HCT116 (cell line): ENCODE measurements at regions not wholly inside any gene's neighbourhood (a gene's known extent, or its start where the extent isn't known, plus 50 kb on each side); places are given as distances from the start of the nearest gene placed in this dataset.

Experiments used
- ATAC-seq: fragments of 200-7000 bp; cut with Tn5 transposase; 2 replicates; pipeline ENCODE4 v1.9.1; 2020; ENCODE audit warnings: mild to moderate bottlenecking, moderate library complexity
- BruUV-seq: library from RNA; stranded (reverse); fragments of 400-500 nt; replicated peaks from 2 replicates; lab custom pipeline; 2021; lab: Mats Ljungman, UMichigan
- CTCF ChIA-PET: fragments of 300-600 bp; sonication (Branson Sonifier 250); formaldehyde crosslinking; loops from one replicate; lab custom pipeline; 2021; ENCODE audit warnings: antibody characterized with exemption; lab: Charles Lee
- POLR2A ChIA-PET: fragments of 300-600, 350-600 bp; sonication (Branson Sonifier 250); formaldehyde crosslinking; loops from one replicate; lab custom pipeline; 2021; ENCODE audit warnings: antibody characterized with exemption; lab: Charles Lee
- RAD21 ChIA-PET, 2 experiments: fragments of 300-600 bp; sonication (Branson Sonifier 250); formaldehyde crosslinking; loops; one replicate each; lab custom pipeline; 2023; ENCODE audit warnings: low total read pairs in 2 of 2; ENCODE audit not compliant: uncharacterized antibody in 2 of 2, unreplicated experiment in 2 of 2, low non-redundant PET in 1 of 2; lab: Charles Lee
- DNase-seq: peaks from one replicate; pipeline ENCODE4 v3.0.0-alpha.2; 2010; ENCODE audit warnings: low read depth, low spot score
- H2AFZ ChIP-seq: fragments of 200-600 bp; shearing (Covaris generic), sonication (generic); 2 replicates; pipeline ENCODE4 v1.6.1; 2017; ENCODE audit warnings: low read depth, mixed run types, mixed read lengths, antibody characterized with exemption, low read length; ENCODE audit not compliant: poor library complexity, severe bottlenecking
- H3K27ac ChIP-seq: 2 replicates; pipeline ENCODE4 v1.5.1; 2012; ENCODE audit warnings: low read depth, low read length
- H3K27me3 ChIP-seq: fragments of 200-600 bp; sonication (generic); 2 replicates; pipeline ENCODE4 v1.6.1; 2016; ENCODE audit warnings: mixed run types, low read length, mixed read lengths; ENCODE audit not compliant: insufficient read depth
- H3K36me3 ChIP-seq, 2 experiments: fragments of 200-500 bp in 1 of 2; fragments of 200-600 bp in 1 of 2; sonication (Bioruptor generic) in 1 of 2; sonication (generic) in 1 of 2; 2 replicates each; pipeline versions ENCODE4 v1.5.1 to v1.6.1; 2014 to 2016; ENCODE audit warnings: low read length in 2 of 2, inconsistent platforms in 1 of 2, mixed read lengths in 1 of 2, mixed run types in 1 of 2; ENCODE audit not compliant: insufficient read depth in 2 of 2, control insufficient read depth in 1 of 2
- H3K4me1 ChIP-seq, 2 experiments: fragments of 200-600 bp in 1 of 2; sonication (generic) in 1 of 2; 2 replicates each; pipeline versions ENCODE4 v1.5.1 to v1.6.1; 2012 to 2017; ENCODE audit warnings: low read length in 2 of 2, inconsistent platforms in 1 of 2, mild to moderate bottlenecking in 1 of 2, mixed read lengths in 1 of 2, mixed run types in 1 of 2, moderate library complexity in 1 of 2; ENCODE audit not compliant: insufficient read depth in 2 of 2, control insufficient read depth in 1 of 2
- H3K4me2 ChIP-seq: fragments of 200-600 bp; sonication (generic); 2 replicates; pipeline ENCODE4 v1.6.1; 2017; ENCODE audit warnings: mixed run types, low read length, mixed read lengths
- H3K4me3 ChIP-seq, 2 experiments: fragments of 200-600 bp in 1 of 2; sonication (generic) in 1 of 2; replicated peaks in 1 of 2; 2 replicates each; pipeline ENCODE4 v1.5.1; 2011 to 2016; ENCODE audit warnings: low read length in 2 of 2, control low read depth in 1 of 2, low read depth in 1 of 2, mild to moderate bottlenecking in 1 of 2, mixed read lengths in 1 of 2, mixed run types in 1 of 2
- H3K79me2 ChIP-seq: fragments of 200-600 bp; sonication (generic); 2 replicates; pipeline ENCODE4 v1.6.1; 2017; ENCODE audit warnings: mild to moderate bottlenecking, mixed run types, low read length, moderate library complexity, mixed read lengths; ENCODE audit not compliant: insufficient read depth
- H3K9ac ChIP-seq: fragments of 200-600 bp; sonication (generic); 2 replicates; pipeline ENCODE4 v1.6.1; 2016; ENCODE audit warnings: low read length, mixed read lengths
- H3K9me2 ChIP-seq: fragments of 200-600 bp; sonication (generic), shearing (Covaris generic); 2 replicates; pipeline ENCODE4 v1.6.1; 2017; ENCODE audit warnings: mixed run types, mild to moderate bottlenecking, moderate library complexity; ENCODE audit not compliant: insufficient read depth
- H3K9me3 ChIP-seq, 2 experiments: fragments of 200-500 bp in 1 of 2; fragments of 200-600 bp in 1 of 2; sonication (Bioruptor generic) in 1 of 2; sonication (generic) in 1 of 2; 2 replicates each; pipeline ENCODE4 v1.6.1; 2014 to 2017; ENCODE audit warnings: low read length in 2 of 2, mixed read lengths in 2 of 2, inconsistent platforms in 1 of 2, low read depth in 1 of 2, mild to moderate bottlenecking in 1 of 2, mixed run types in 1 of 2, moderate library complexity in 1 of 2; ENCODE audit not compliant: control insufficient read depth in 1 of 2, insufficient read depth in 1 of 2
- H4K20me1 ChIP-seq: fragments of 200-600 bp; sonication (generic), shearing (Covaris generic); 2 replicates; pipeline ENCODE4 v1.6.1; 2017; ENCODE audit warnings: mixed run types, mild to moderate bottlenecking, moderate library complexity; ENCODE audit not compliant: insufficient read depth
- CBX3 ChIP-seq: IDR thresholded peaks from 2 replicates; pipeline ENCODE4 v1.6.1; 2012; ENCODE audit warnings: low read depth
- CTCF ChIP-seq, 3 experiments: fragments of 200-600 bp in 1 of 3; sonication (generic) in 1 of 3; IDR thresholded peaks in 2 of 3; conservative IDR thresholded peaks in 1 of 3; 2 replicates each; pipeline ENCODE4 v1.5.1; 2012 to 2017; ENCODE audit warnings: low read depth in 2 of 3, low read length in 2 of 3, antibody characterized with exemption in 1 of 3, borderline replicate concordance in 1 of 3, control low read depth in 1 of 3, mild to moderate bottlenecking in 1 of 3, mixed read lengths in 1 of 3, mixed run types in 1 of 3, moderate library complexity in 1 of 3; ENCODE audit not compliant: insufficient read depth in 1 of 3
- ELF1 ChIP-seq: IDR thresholded peaks from 2 replicates; pipeline ENCODE4 v1.6.1; 2012; ENCODE audit warnings: low read depth, borderline replicate concordance
- EZH2 ChIP-seq: fragments of 200-600 bp; sonication (generic); IDR thresholded peaks from 2 replicates; pipeline ENCODE4 v1.6.1; 2017; ENCODE audit warnings: antibody characterized with exemption, mixed run types
- EZH2phosphoT487 ChIP-seq: fragments of 200-600 bp; IDR thresholded peaks from 2 replicates; pipeline ENCODE4 v1.6.1; 2018; ENCODE audit warnings: antibody characterized with exemption, borderline replicate concordance
- JUND ChIP-seq: IDR thresholded peaks from 2 replicates; pipeline ENCODE4 v1.6.1; 2012
- TCF7L2 ChIP-seq: IDR thresholded peaks from 2 replicates; pipeline ENCODE4 v1.7.0; 2011; ENCODE audit warnings: borderline replicate concordance, inconsistent platforms; ENCODE audit not compliant: insufficient read depth, insufficient read length; ENCODE audit errors: extremely low read depth
- YY1 ChIP-seq: IDR thresholded peaks from 2 replicates; pipeline ENCODE4 v1.6.1; 2011; ENCODE audit warnings: low read length, low read depth, moderate library complexity, mild to moderate bottlenecking; ENCODE audit not compliant: insufficient replicate concordance; ENCODE audit errors: extremely low read depth
- intact Hi-C: fragments of 100-400 bp; cut with micrococcal nuclease; formaldehyde crosslinking; loops from 2 replicates; pipeline ENCODE4 v1.10.0; 2022

DNA sequence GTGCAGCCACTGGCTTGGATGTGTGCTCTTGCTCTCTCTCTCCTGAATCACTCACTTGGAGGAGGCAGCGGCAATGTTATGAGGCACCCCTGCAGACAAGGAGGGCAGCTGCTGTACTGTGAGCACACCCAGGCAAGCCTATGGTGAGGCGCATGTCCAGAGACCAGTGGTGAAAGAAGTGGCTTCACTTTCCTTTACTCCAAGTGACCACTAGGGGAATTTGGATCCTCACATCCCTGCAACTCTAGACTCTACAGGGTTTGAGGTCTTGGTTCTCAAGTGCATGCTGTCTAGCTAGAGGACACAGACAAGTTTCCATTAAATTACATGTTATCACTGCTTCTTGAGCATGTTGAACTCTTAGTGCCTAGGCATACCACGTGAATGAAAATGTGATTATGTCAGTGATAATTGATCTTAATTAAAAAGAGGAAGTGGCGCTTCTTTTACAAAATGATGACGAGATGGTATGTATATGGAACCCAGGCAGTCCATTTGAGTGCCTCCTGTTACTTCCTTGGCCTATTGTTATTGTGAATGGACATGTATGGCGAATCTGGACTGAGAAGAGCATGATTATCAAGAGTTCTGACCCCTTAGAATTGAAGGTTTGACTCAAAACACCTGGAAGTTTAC is 181.0 kb upstream of the CDH2 start:
- Histone ChIP-seq H3K36me3 (no peaks in the 10 kb centered on the region), H2AFZ (no peak overlapping the region), H3K4me3 (no peak overlapping the region), H3K27ac (no peak overlapping the region), H3K9ac (no peak overlapping the region), H3K9me3 (no peaks in the 10 kb centered on the region)
- peak; percentile 91 for ATAC-seq
- no peak for TF ChIP-seq CBX3
- TF ChIP-seq ELF1: no peak
- no peak for TF ChIP-seq YY1
- TF ChIP-seq EZH2phosphoT487: no peak
- TF ChIP-seq TCF7L2: no peak
- TF ChIP-seq JUND: no peak
- no peak for TF ChIP-seq EZH2
- peak in 2 of 3 experiments; percentile 45 to 51; a peak in 4 of 6 replicates for TF ChIP-seq CTCF (IDR thresholded peaks at IDR 0.05 in 2 of 3, conservative IDR thresholded peaks at IDR 0.05 in 1 of 3; ENCODE audit: borderline replicate concordance in 1 of 3, insufficient read depth in 1 of 3, low read depth in 2 of 3, low read length in 2 of 3)
- TF ChIP-seq, all 23 proteins: peak for 1
- ChIA-PET CTCF (no interaction called here), RAD21 (no interaction called here), POLR2A (no interaction called here)
- intact Hi-C loops: no loop called here
- BruUV-seq: no TSS peak
- H3K4me2 ChIP-seq: no peak overlapping the region
- H3K27me3 ChIP-seq: no peaks in the 10 kb centered on the region
- H3K9me2 ChIP-seq: no peaks in the 10 kb centered on the region
- no peaks in the 10 kb centered on the region for H3K4me1 ChIP-seq
- H3K79me2 ChIP-seq: no peaks in the 10 kb centered on the region
- no peaks in the 10 kb centered on the region for H4K20me1 ChIP-seq
- peak; percentile 18 for DNase-seq
